ENCODE measurements at regions not wholly inside any gene's neighbourhood (a gene's known extent, or its start where the extent isn't known, plus 50 kb on each side); places are given as distances from the start of the nearest gene placed in this dataset.

- TF ChIP-seq CTCF (IDR thresholded peaks at IDR 0.05; ENCODE audit: low read length) (no peak), EZH2 (IDR thresholded peaks at IDR 0.05; ENCODE audit: borderline replicate concordance, low read length) (no peak)
Measured at GRCh38 chr5:92369587-92369986, 986.5 kb upstream of the ARRDC3 start.

All from OCI-LY1 (cell line).